Testis (tissue), 2 donors: ENCODE measurements at regions not wholly inside any gene's neighbourhood (a gene's known extent, or its start where the extent isn't known, plus 50 kb on each side); places are given as distances from the start of the nearest gene placed in this dataset.
A peak's percentile ranks its signal among the peaks of the same experiment; 100 is the strongest.

Experiments
- DNase-seq: peaks from one replicate; pipeline ENCODE4 v3.0.0-alpha.2; 2019
- H3K27ac ChIP-seq, 2 donors: fragments of 200-600 bp; sonication (generic); one replicate each; pipeline ENCODE4 v1.5.1; 2019
- H3K27me3 ChIP-seq: fragments of 200-600 bp; sonication (generic); one replicate; pipeline ENCODE4 v1.5.1; 2019
- H3K36me3 ChIP-seq: fragments of 200-600 bp; sonication (generic); one replicate; pipeline ENCODE4 v1.5.1; 2017; ENCODE audit warnings: low read depth; ENCODE audit errors: missing control alignments
- H3K4me1 ChIP-seq: fragments of 200-600 bp; sonication (generic); one replicate; pipeline ENCODE4 v1.5.1; 2019
- H3K4me3 ChIP-seq, 2 donors: fragments of 200-600 bp; sonication (generic); one replicate each; pipeline ENCODE4 v1.5.1; 2017 to 2019
- H3K9me3 ChIP-seq: fragments of 200-600 bp; sonication (generic); one replicate; pipeline ENCODE4 v1.5.1; 2017
- CTCF ChIP-seq, 3 experiments: fragments of 450-650 bp in 2 of 3; fragments of 200-600 bp in 1 of 3; sonication (generic) in 1 of 3; IDR thresholded peaks; one replicate each; pipeline ENCODE4 v1.5.1; 2016 to 2019; ENCODE audit warnings: antibody characterized with exemption in 3 of 3, mild to moderate bottlenecking in 2 of 3, moderate library complexity in 1 of 3
- POLR2A ChIP-seq: fragments of 450-650 bp; IDR thresholded peaks from one replicate; pipeline ENCODE4 v1.6.1; 2017; ENCODE audit warnings: antibody characterized with exemption, mild to moderate bottlenecking, moderate library complexity
- WGBS, 2 donors: methylation state at CpG; one replicate each; pipeline ENCODE4 v1.1.5; 2018; 5-methylcytosine and 5-hydroxymethylcytosine counted together
- intact Hi-C: fragments of 100-400 bp; cut with DNase I; formaldehyde crosslinking; loops from one replicate; pipeline ENCODE4 v1.15.1; 2023; ENCODE audit warnings: low total_unique reads

GRCh38 chr5:68409259-68409658 is 193.7 kb downstream of the PIK3R1 start:
- 75 to 84% methylated on average over 3 of the region's 3 CpGs for WGBS, 2 donors
- Histone ChIP-seq H3K4me1 (no peaks in the 10 kb centered on the region), H3K4me3 (no peak overlapping the region), H3K36me3 (no peaks in the 10 kb centered on the region), H3K27ac (no peak overlapping the region), H3K9me3 (no peaks in the 10 kb centered on the region), H3K27me3 (no peaks in the 10 kb centered on the region)
- TF ChIP-seq POLR2A, result no peak
- TF ChIP-seq CTCF (IDR thresholded peaks at IDR 0.05), result no peak
- intact Hi-C loops, result no loop called here
- no peak for DNase-seq

- Histone ChIP-seq H3K4me3 (no peak overlapping the region), H3K4me1 (no peaks in the 10 kb centered on the region), H3K9me3 (no peaks in the 10 kb centered on the region), H3K36me3 (no peaks in the 10 kb centered on the region), H3K27me3 (no peaks in the 10 kb centered on the region), H3K27ac (no peak overlapping the region)
- 83 to 95% methylated on average over 4 of the region's 4 CpGs for WGBS, 2 donors
- DNase-seq, result no peak
- intact Hi-C loops, result no loop called here
- TF ChIP-seq CTCF (IDR thresholded peaks at IDR 0.05), result no peak
- TF ChIP-seq POLR2A, result no peak
Measured at GRCh38 chr5:68411161-68411560, 195.6 kb downstream of the PIK3R1 start.

- intact Hi-C loops, result no loop called here
- H3K9me3 ChIP-seq, result no peaks in the 10 kb centered on the region
- no peaks in the 10 kb centered on the region for H3K36me3 ChIP-seq
- no peak overlapping the region for H3K27ac ChIP-seq
- H3K27me3 ChIP-seq, result no peaks in the 10 kb centered on the region
- H3K4me3 ChIP-seq, result no peak overlapping the region
- H3K4me1 ChIP-seq, result peaks cover 24% of the 10 kb centered on the region
- no peak for DNase-seq
- TF ChIP-seq POLR2A, result no peak
- TF ChIP-seq CTCF (IDR thresholded peaks at IDR 0.05), result no peak
- WGBS, 2 donors, result 52 to 66% methylated on average over 4 of the region's 4 CpGs
Measured at GRCh38 chr5:68415177-68416085, 199.9 kb downstream of the PIK3R1 start.

GRCh38 chr5:68416714-68417113 is 201.2 kb downstream of the PIK3R1 start:
- Histone ChIP-seq H3K36me3 (no peaks in the 10 kb centered on the region), H3K9me3 (no peaks in the 10 kb centered on the region), H3K4me3 (no peak overlapping the region), H3K27me3 (no peaks in the 10 kb centered on the region), H3K4me1 (peaks cover 27% of the 10 kb centered on the region), H3K27ac (no peak overlapping the region)
- no peak for DNase-seq
- 97 to 98% methylated on average over 1 of the region's 1 CpG for WGBS, 2 donors
- TF ChIP-seq CTCF (IDR thresholded peaks at IDR 0.05) (no peak), POLR2A (no peak)
- intact Hi-C loops, result no loop called here

- TF ChIP-seq CTCF (IDR thresholded peaks at IDR 0.05) (no peak), POLR2A (no peak)
- Histone ChIP-seq H3K9me3 (no peaks in the 10 kb centered on the region), H3K36me3 (no peaks in the 10 kb centered on the region), H3K4me3 (no peak overlapping the region), H3K27me3 (no peaks in the 10 kb centered on the region), H3K4me1 (peaks cover 27% of the 10 kb centered on the region), H3K27ac (peak overlapping the region in 1 of 2 donors; percentile 78)
- WGBS, 2 donors, result 34 to 58% methylated on average over 3 of the region's 3 CpGs
- intact Hi-C loops, result no loop called here
- no peak for DNase-seq
Measured at GRCh38 chr5:68418201-68418600, 202.6 kb downstream of the PIK3R1 start.
